ENCODE measurements at regions not wholly inside any gene's neighbourhood (a gene's known extent, or its start where the extent isn't known, plus 50 kb on each side); places are given as distances from the start of the nearest gene placed in this dataset.

- no peak overlapping the region for H2BK12ac ChIP-seq (ENCODE audit: low read depth, low read length)
- H4K91ac ChIP-seq (replicated peaks; ENCODE audit: insufficient read length, low read length) = no peak overlapping the region
- no peaks in the 10 kb centered on the region; a peak in 1 of 7 replicates for H3K4me1 ChIP-seq (replicated peaks in 1 of 4; ENCODE audit: control insufficient read depth in 3 of 4, insufficient read depth in 4 of 4, low read length in 3 of 4)
- DNase-seq (ENCODE audit: low read depth in 1 of 2, low spot score in 2 of 2) (peak in 1 of 2 experiments; percentile 17), FAIRE-seq (no peak)
- ChIA-PET CTCF (ENCODE audit: partially characterized antibody) (interaction anchor here (1.1 to 2.4 kb wide), 5 partner anchors 12 to 449 kb away, joined by 3 to 7 read pairs (median 4); no protein-coding TSS in a partner anchor), POLR2A (ENCODE audit: partially characterized antibody) (no interaction called here)
- no peaks in the 10 kb centered on the region for H3K79me1 ChIP-seq (ENCODE audit: low read depth, low read length)
- no peak overlapping the region for H3K4me2 ChIP-seq (ENCODE audit: insufficient read depth in 1 of 2, low read depth in 2 of 2, low read length in 2 of 2)
- H3K18ac ChIP-seq (ENCODE audit: extremely low read depth, low read length) = no peak overlapping the region
- no peak overlapping the region for H3K23ac ChIP-seq (ENCODE audit: insufficient read length)
- no peak overlapping the region for H2BK5ac ChIP-seq (ENCODE audit: low read depth, low read length)
- H4K8ac ChIP-seq (ENCODE audit: extremely low read depth, insufficient read depth, low read length) = no peak overlapping the region
- no peak overlapping the region for H2AFZ ChIP-seq (ENCODE audit: low read length)
- H3K27ac ChIP-seq (ENCODE audit: low read depth, low read length) = no peak overlapping the region
- H2BK15ac ChIP-seq (ENCODE audit: low read length) = no peak overlapping the region
- H4K20me1 ChIP-seq (replicated peaks in 1 of 2; ENCODE audit: control insufficient read depth in 1 of 2, insufficient read depth in 2 of 2, low read length in 2 of 2) = no peaks in the 10 kb centered on the region
- H3K23me2 ChIP-seq (ENCODE audit: low read depth, low read length) = no peaks in the 10 kb centered on the region
- H2BK120ac ChIP-seq (replicated peaks; ENCODE audit: low read depth, low read length) = no peak overlapping the region
- no peak overlapping the region for H2BK20ac ChIP-seq (ENCODE audit: low read length)
- no peak overlapping the region for H2AK5ac ChIP-seq (ENCODE audit: low read depth, low read length)
- no peaks in the 10 kb centered on the region for H3K36me3 ChIP-seq (ENCODE audit: control insufficient read depth in 2 of 4, insufficient read depth in 4 of 4, low read length in 3 of 4)
- H3K4ac ChIP-seq (replicated peaks; ENCODE audit: insufficient read length, low read depth, low read length) = no peak overlapping the region
- TF ChIP-seq CEBPB (IDR thresholded peaks at IDR 0.05; ENCODE audit: low read depth, low read length) (no peak), FOSL1 (IDR thresholded peaks at IDR 0.05; ENCODE audit: insufficient read depth, low read depth, low read length) (no peak), RNF2 (IDR thresholded peaks at IDR 0.05; ENCODE audit: borderline replicate concordance, low read depth, low read length, missing control alignments, poor library complexity, severe bottlenecking) (no peak), ZNF274 (IDR thresholded peaks at IDR 0.05; ENCODE audit: borderline replicate concordance, extremely low read depth, low read length) (no peak), E2F6 (IDR thresholded peaks at IDR 0.05) (no peak), CTCF (IDR thresholded peaks at IDR 0.05; ENCODE audit: control extremely low read depth in 1 of 3, insufficient read depth in 1 of 3, low read depth in 1 of 3, low read length in 3 of 3) (no peak), ATF3 (IDR thresholded peaks at IDR 0.05; ENCODE audit: insufficient read depth, low read depth, low read length) (no peak), SRF (IDR thresholded peaks at IDR 0.05; ENCODE audit: low read depth, low read length) (no peak)
- H4K5ac ChIP-seq (ENCODE audit: insufficient read length, low read depth, low read length) = no peak overlapping the region
- H3K4me3 ChIP-seq (ENCODE audit: extremely low read depth in 1 of 4, insufficient read depth in 2 of 4, low read depth in 3 of 4, low read length in 4 of 4) = no peak overlapping the region
- no peaks in the 10 kb centered on the region for H3K79me2 ChIP-seq (ENCODE audit: control insufficient read depth in 1 of 2, insufficient read depth in 2 of 2, low read length in 2 of 2)
- H3K27me3 ChIP-seq (replicated peaks in 1 of 4; ENCODE audit: control insufficient read depth in 3 of 4, extremely low read depth in 1 of 4, insufficient read depth in 3 of 4, low read length in 3 of 4) = peaks cover 0 to 3% (median 0%) of the 10 kb centered on the region in 4 experiments; a peak in 2 of 7 replicates
- H3K14ac ChIP-seq (ENCODE audit: insufficient read length) = no peak overlapping the region
- H3K9ac ChIP-seq (replicated peaks in 1 of 4; ENCODE audit: extremely low read depth in 1 of 4, low read depth in 3 of 4, low read length in 3 of 4) = no peak overlapping the region
- no peaks in the 10 kb centered on the region for H3K9me3 ChIP-seq (ENCODE audit: insufficient read depth in 2 of 2, low read depth in 1 of 2, low read length in 1 of 2)
- 89% methylated on average over 4 of the region's 4 CpGs; no CpG with 5 or more reads in 1 of the 2 experiments for WGBS, 2 experiments (ENCODE audit: extremely low coverage in 1 of 2, insufficient coverage in 1 of 2, insufficient read length in 1 of 2, insufficient replicate concordance in 2 of 2, low coverage in 1 of 2, low lambda C conversion rate in 2 of 2, missing lambda C conversion rate in 1 of 2)
- no peak overlapping the region for H3K56ac ChIP-seq (replicated peaks; ENCODE audit: insufficient read length, low read depth, low read length)
These were observed 192.5 kb downstream of the SH3BP4 start for GRCh38 chr2:235144291-235144690.
